GM18498 (cell line): ENCODE measurements at regions not wholly inside any gene's neighbourhood (a gene's known extent, or its start where the extent isn't known, plus 50 kb on each side); places are given as distances from the start of the nearest gene placed in this dataset.

ENCODE experiments used
- ATAC-seq: cut with Tn5 transposase; IDR thresholded peaks from one replicate; pipeline ENCODE4 v1.9.1; 2021; ENCODE audit warnings: mild to moderate bottlenecking, moderate library complexity; ENCODE audit not compliant: unreplicated experiment

DNA sequence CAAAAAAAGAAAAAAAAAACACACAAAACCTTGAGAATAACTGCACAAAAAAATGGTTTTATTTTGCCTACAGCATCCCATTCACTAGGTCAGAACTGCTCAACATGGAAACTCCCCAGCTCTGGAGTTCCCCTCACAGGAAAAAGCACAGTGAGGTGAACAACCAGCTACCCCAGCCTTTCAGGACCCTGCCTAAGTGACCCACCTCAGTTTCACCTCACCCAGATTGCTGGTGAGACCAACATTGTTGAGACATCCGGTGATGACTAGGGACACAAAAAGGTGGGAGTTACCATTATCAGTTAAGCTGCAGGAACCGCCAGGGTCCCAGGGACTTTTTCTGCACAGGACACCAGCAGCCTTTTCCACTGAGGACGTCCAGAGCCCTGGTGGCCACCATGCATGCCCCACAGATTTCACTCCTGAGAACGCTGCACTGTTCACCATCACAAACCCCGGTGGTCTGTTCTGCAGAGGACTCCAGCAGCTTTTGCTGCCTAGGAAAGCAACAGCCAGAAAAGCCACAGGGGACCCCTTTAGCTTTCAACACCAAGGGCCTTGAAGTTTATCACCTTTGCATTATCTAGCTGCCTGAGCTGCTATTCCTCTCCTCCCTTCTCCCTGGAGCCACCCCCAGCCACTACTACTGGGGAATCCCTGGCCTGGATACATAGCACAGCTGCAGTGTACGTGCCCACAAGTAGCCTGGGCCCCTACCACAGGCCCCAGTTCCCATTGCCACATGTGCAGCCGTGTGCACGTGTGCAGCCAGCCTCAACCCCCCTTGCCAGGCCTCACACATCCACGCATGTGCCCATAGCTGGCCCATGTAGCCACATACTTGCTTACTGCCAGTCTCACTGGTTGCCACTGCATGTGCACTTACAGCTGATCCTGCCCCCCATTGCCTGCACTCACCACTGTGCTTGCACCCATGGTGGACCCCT, 62.5 kb upstream of the FAR2 start:
- ATAC-seq: no peak

DNA sequence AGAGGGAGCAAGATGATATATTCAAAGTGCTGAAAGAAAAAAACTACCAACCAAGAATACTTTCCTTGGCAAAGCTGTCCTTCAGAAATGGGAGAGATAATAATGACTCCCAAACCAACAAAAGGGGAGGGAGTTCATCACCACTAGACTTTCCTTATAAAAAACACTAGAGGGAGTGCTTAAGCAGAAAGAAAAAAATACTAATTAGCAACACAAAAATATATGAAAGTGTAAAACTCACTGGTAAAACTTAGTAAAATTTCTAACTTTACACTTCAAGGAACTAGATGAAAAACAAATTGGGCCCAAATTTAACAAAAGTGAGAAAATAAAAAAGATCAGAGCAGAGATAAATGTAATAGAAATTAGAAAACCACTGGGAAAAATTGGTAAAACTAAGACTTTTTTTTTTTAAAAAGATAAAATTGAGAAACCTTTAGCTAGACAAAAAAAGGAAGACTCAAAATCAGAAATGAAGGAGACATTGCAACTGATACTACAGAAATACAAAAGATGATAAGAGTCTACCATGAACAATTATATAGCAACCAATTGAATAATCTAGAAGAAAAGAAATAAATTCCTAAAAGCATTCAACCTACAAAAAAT, 60.4 kb upstream of the FAR2 start:
- no peak for ATAC-seq
